HepG2 (cell line): ENCODE measurements at regions not wholly inside any gene's neighbourhood (a gene's known extent, or its start where the extent isn't known, plus 50 kb on each side); places are given as distances from the start of the nearest gene placed in this dataset.

Experiments
- ATAC-seq: fragments of 200-7000 bp; cut with Tn5 transposase; 3 replicates; pipeline ENCODE4 v1.9.1; 2020; ENCODE audit warnings: mild to moderate bottlenecking, moderate library complexity
- BruUV-seq: library from RNA; stranded (reverse); fragments of 400-500 nt; replicated peaks from 2 replicates; lab custom pipeline; 2021; lab: Mats Ljungman, UMichigan
- CTCF ChIA-PET: fragments of 300-600 bp; formaldehyde crosslinking; extraction: SDS; loops from one replicate; lab custom pipeline; 2021; ENCODE audit warnings: low total read pairs, inconsistent platforms, low intra/inter-chr PET ratio; lab: Yijun Ruan, JAX
- POLR2A ChIA-PET: fragments of 350-600 bp; sonication (Branson Sonifier 250); formaldehyde crosslinking; loops from one replicate; lab custom pipeline; 2020; ENCODE audit warnings: antibody characterized with exemption, inconsistent platforms; lab: Yijun Ruan, JAX
- DNase-seq: peaks from one replicate; pipeline ENCODE4 v3.0.0-alpha.2; 2015; ENCODE audit warnings: low spot score
- FAIRE-seq: peaks from 3 replicates; lab custom pipeline; 2011; peaks lifted over from hg19 to GRCh38; lab: Jason Lieb, UNC
- H2AFZ ChIP-seq: one replicate; pipeline ENCODE4 v1.6.1; 2011; ENCODE audit warnings: low read length, inconsistent platforms
- H3K27ac ChIP-seq: fragments of 300-600 bp; 3 replicates; pipeline ENCODE4 v1.8.0; 2011; ENCODE audit warnings: mixed run types, mild to moderate bottlenecking, mixed read lengths, low read length, inconsistent platforms; ENCODE audit not compliant: insufficient read depth; ENCODE audit errors: extremely low read length
- H3K27me3 ChIP-seq, 2 experiments: fragments of 200-600 bp in 1 of 2; 2 replicates in 1 of 2; 3 replicates in 1 of 2; pipeline versions ENCODE4 v1.6.0 to v1.8.0; 2011; ENCODE audit warnings: low read length in 2 of 2, mild to moderate bottlenecking in 2 of 2, moderate library complexity in 2 of 2, inconsistent platforms in 1 of 2; ENCODE audit not compliant: insufficient read depth in 2 of 2, control insufficient read depth in 1 of 2
- H3K36me3 ChIP-seq, 2 experiments: fragments of 200-600 bp in 1 of 2; replicated peaks in 1 of 2; 2 replicates in 1 of 2; 3 replicates in 1 of 2; pipeline versions ENCODE4 v1.5.1 to v1.8.0; 2011; ENCODE audit warnings: low read length in 2 of 2, inconsistent platforms in 1 of 2; ENCODE audit not compliant: insufficient read depth in 2 of 2, control insufficient read depth in 1 of 2
- H3K4me1 ChIP-seq: 2 replicates; pipeline ENCODE4 v1.5.1; 2012; ENCODE audit warnings: low read length, inconsistent platforms; ENCODE audit not compliant: insufficient read depth
- H3K4me2 ChIP-seq: 2 replicates; pipeline ENCODE4 v1.6.0; 2011; ENCODE audit warnings: low read depth, low read length, inconsistent platforms
- H3K4me3 ChIP-seq, 3 experiments: fragments of 200-600 bp in 1 of 3; sonication (generic), shearing (Covaris generic) in 1 of 3; replicated peaks in 1 of 3; 2 replicates each; pipeline ENCODE4 v1.5.1; 2011 to 2016; ENCODE audit warnings: low read length in 3 of 3, inconsistent platforms in 2 of 3, low read depth in 2 of 3, mild to moderate bottlenecking in 2 of 3, control low read depth in 1 of 3, mixed read lengths in 1 of 3; ENCODE audit not compliant: insufficient read depth in 1 of 3
- H3K79me2 ChIP-seq: one replicate; pipeline ENCODE4 v1.6.1; 2011; ENCODE audit warnings: low read length, inconsistent platforms; ENCODE audit not compliant: insufficient read depth
- H3K9ac ChIP-seq: 2 replicates; pipeline ENCODE4 v1.6.0; 2011; ENCODE audit warnings: mild to moderate bottlenecking, low read depth, low read length, inconsistent platforms; ENCODE audit not compliant: insufficient read depth
- H3K9me3 ChIP-seq: 2 replicates; pipeline ENCODE4 v1.5.1; 2012; ENCODE audit warnings: mild to moderate bottlenecking, low read length
- H4K20me1 ChIP-seq: 2 replicates; pipeline ENCODE4 v1.6.0; 2011; ENCODE audit warnings: inconsistent platforms, mild to moderate bottlenecking, low read length, moderate library complexity; ENCODE audit not compliant: insufficient read depth
- BATF2 ChIP-seq: sonication (generic); formaldehyde crosslinking; IDR thresholded peaks from 2 replicates; pipeline ENCODE4 v1.8.0; 2022; ENCODE audit warnings: mild to moderate bottlenecking, missing genetic modification reagents, moderate library complexity
- CERS6 ChIP-seq: sonication (generic); formaldehyde crosslinking; IDR thresholded peaks from 2 replicates; pipeline ENCODE4 v1.5.0; 2020; ENCODE audit warnings: missing genetic modification reagents
- CHD2 ChIP-seq: IDR thresholded peaks from 2 replicates; pipeline ENCODE4 v1.6.1; 2011; ENCODE audit warnings: low read depth, low read length, improper control_type of control experiment
- HMGA1 ChIP-seq: sonication (generic); formaldehyde crosslinking; conservative IDR thresholded peaks from 2 replicates; pipeline ENCODE4 v1.4.0; 2020; ENCODE audit warnings: missing genetic modification reagents
- HNRNPUL1 ChIP-seq: fragments of 200-400 bp; formaldehyde crosslinking; IDR thresholded peaks from 2 replicates; pipeline ENCODE4 v1.6.1; 2017; ENCODE audit warnings: low read depth, mild to moderate bottlenecking, low read length, moderate library complexity
- ISX ChIP-seq: sonication (generic); formaldehyde crosslinking; conservative IDR thresholded peaks from 2 replicates; pipeline ENCODE4 v1.5.0; 2020; ENCODE audit warnings: missing genetic modification reagents
- KAT7 ChIP-seq: IDR thresholded peaks from 2 replicates; pipeline ENCODE4 v1.6.1; 2018; ENCODE audit warnings: borderline replicate concordance, missing compliant biosample characterization
- KDM3A ChIP-seq: IDR thresholded peaks from 2 replicates; pipeline ENCODE4 v1.6.1; 2018; ENCODE audit warnings: low read depth, missing compliant biosample characterization
- ONECUT2 ChIP-seq: sonication (generic); formaldehyde crosslinking; IDR thresholded peaks from 2 replicates; pipeline ENCODE4 v1.4.0; 2020; ENCODE audit warnings: missing genetic modification reagents
- PBX3 ChIP-seq: sonication (generic); formaldehyde crosslinking; IDR thresholded peaks from 2 replicates; pipeline ENCODE4 v1.8.1; 2023; ENCODE audit warnings: missing genetic modification reagents, inconsistent platforms, borderline replicate concordance
- RXRB ChIP-seq: IDR thresholded peaks from 2 replicates; pipeline ENCODE4 v1.6.1; 2016; ENCODE audit warnings: borderline replicate concordance, missing genetic modification reagents, missing compliant biosample characterization
- TBL1XR1 ChIP-seq: fragments of 150-350 bp; IDR thresholded peaks from 2 replicates; pipeline ENCODE4 v1.6.1; 2014; ENCODE audit warnings: borderline replicate concordance, low read length; ENCODE audit not compliant: partially characterized antibody
- ZNF24 ChIP-seq: fragments of 450-650 bp; IDR thresholded peaks from 2 replicates; pipeline ENCODE4 v1.6.1; 2017; ENCODE audit warnings: antibody characterized with exemption, mild to moderate bottlenecking
- ZNF362 ChIP-seq: sonication (generic); formaldehyde crosslinking; IDR thresholded peaks from 2 replicates; pipeline ENCODE4 v1.4.0; 2020; ENCODE audit warnings: missing genetic modification reagents, mild to moderate bottlenecking, borderline replicate concordance
- WGBS: methylation state at CpG from one replicate; pipeline ENCODE4 v1.1.6; 2017; ENCODE audit warnings: low lambda C conversion rate; 5-methylcytosine and 5-hydroxymethylcytosine counted together
- in situ Hi-C: cut with HindIII; loops from 2 replicates; pipeline ENCODE4 v1.10.0; 2017; ENCODE audit warnings: low pct_unique_long_range_greater_than_20kb; ENCODE audit not compliant: extremely low pct_ligation_motif_present
- intact Hi-C: fragments of 100-400 bp; cut with micrococcal nuclease; formaldehyde crosslinking; loops from one replicate; pipeline ENCODE4 v1.10.0; 2022; ENCODE audit not compliant: unreplicated experiment

- BruUV-seq: no TSS peak
- Histone ChIP-seq H2AFZ (no peak overlapping the region), H3K4me2 (no peak overlapping the region), H3K27ac (no peak overlapping the region), H3K9me3 (no peaks in the 10 kb centered on the region), H3K36me3 (no peaks in the 10 kb centered on the region), H3K4me3 (no peak overlapping the region), H4K20me1 (no peaks in the 10 kb centered on the region), H3K9ac (no peak overlapping the region), H3K4me1 (no peaks in the 10 kb centered on the region), H3K79me2 (no peaks in the 10 kb centered on the region), H3K27me3 (no peaks in the 10 kb centered on the region)
- TF ChIP-seq HMGA1 (CRISPR knock-in tag): no peak
- no peak for TF ChIP-seq ISX (CRISPR knock-in tag)
- no peak for TF ChIP-seq RXRB (CRISPR knock-in tag)
- TF ChIP-seq CERS6: no peak
- no peak for TF ChIP-seq ZNF362 (CRISPR knock-in tag)
- TF ChIP-seq TBL1XR1: no peak
- TF ChIP-seq ONECUT2 (CRISPR knock-in tag): no peak
- no peak for TF ChIP-seq ZNF24
- TF ChIP-seq KAT7 (CRISPR knock-in tag): no peak
- TF ChIP-seq HNRNPUL1: no peak
- TF ChIP-seq KDM3A (CRISPR knock-in tag): no peak
- TF ChIP-seq CHD2: no peak
- TF ChIP-seq PBX3: no peak
- TF ChIP-seq BATF2: no peak
- 27% methylated on average over 3 of the region's 3 CpGs for WGBS
- POLR2A ChIA-PET: no interaction called here
- no peak for ATAC-seq
- in situ Hi-C loops (no loop called here), intact Hi-C loops (no loop called here)
- DNase-seq: no peak
- CTCF ChIA-PET: no interaction called here
- no peak for FAIRE-seq
Observed at GRCh38 chr2:59947209-59947608, 606.2 kb downstream of the BCL11A start.
